Stimulated activated CD4-positive, alpha-beta T cell treated with anti-CD3 and anti-CD28 coated beads, Interleukin-15, amount 100 ng/mL, for 1 hour (primary cell): ENCODE measurements at regions not wholly inside any gene's neighbourhood (a gene's known extent, or its start where the extent isn't known, plus 50 kb on each side); places are given as distances from the start of the nearest gene placed in this dataset.
"Not testable (repeated sequence)": the region's sequence is repeated elsewhere in the genome, so short reads cannot be mapped to it uniquely, and the experiment has no call there.

Experiments
- DNase-seq, 2 donors: peaks; one replicate each; pipeline ENCODE4 v3.0.0-alpha.2; 2020; ENCODE audit warnings: low read depth in 1 of 2, low spot score in 1 of 2

GRCh38 chr15:20244792-20245191 lies 296.8 kb downstream of the GOLGA6L6 start:
- not testable (repeated sequence) for DNase-seq

- not testable (repeated sequence) for DNase-seq
Observed at GRCh38 chr15:20243486-20244240, 297.9 kb downstream of the GOLGA6L6 start.

- not testable (repeated sequence) for DNase-seq
Observed at GRCh38 chr15:20240366-20240917, 301.2 kb downstream of the GOLGA6L6 start.

- not testable (repeated sequence) for DNase-seq
Observed at GRCh38 chr15:20239186-20239585, 302.4 kb downstream of the GOLGA6L6 start.

- DNase-seq = not testable (repeated sequence)
Observed at GRCh38 chr15:20237256-20238020, 304.2 kb downstream of the GOLGA6L6 start.

GRCh38 chr15:20235728-20236127 lies 305.9 kb downstream of the GOLGA6L6 start:
- DNase-seq = not testable (repeated sequence)

- DNase-seq = not testable (repeated sequence)
Observed at GRCh38 chr15:20234006-20234540, 307.5 kb downstream of the GOLGA6L6 start.

- not testable (repeated sequence) for DNase-seq
Observed at GRCh38 chr15:20232457-20232856, 309.1 kb downstream of the GOLGA6L6 start.

GRCh38 chr15:20230656-20231055 lies 310.9 kb downstream of the GOLGA6L6 start:
- not testable (repeated sequence) for DNase-seq

GRCh38 chr15:20228791-20229190 lies 312.8 kb downstream of the GOLGA6L6 start:
- not testable (repeated sequence) for DNase-seq

- DNase-seq = not testable (repeated sequence)
Observed at GRCh38 chr15:20227119-20227853, 314.3 kb downstream of the GOLGA6L6 start.

GRCh38 chr15:20226531-20226930 lies 315.1 kb downstream of the GOLGA6L6 start:
- DNase-seq = not testable (repeated sequence)

GRCh38 chr15:20221063-20221462 lies 320.5 kb downstream of the GOLGA6L6 start:
- not testable (repeated sequence) for DNase-seq

GRCh38 chr15:20219171-20219570 lies 322.4 kb downstream of the GOLGA6L6 start:
- not testable (repeated sequence) for DNase-seq

GRCh38 chr15:20215700-20216099 lies 325.9 kb downstream of the GOLGA6L6 start:
- not testable (repeated sequence) for DNase-seq

GRCh38 chr15:20214101-20214500 lies 327.5 kb downstream of the GOLGA6L6 start:
- DNase-seq = not testable (repeated sequence)

- DNase-seq = not testable (repeated sequence)
Observed at GRCh38 chr15:20211508-20211907, 330.1 kb downstream of the GOLGA6L6 start.

GRCh38 chr15:20209973-20210372 lies 331.6 kb downstream of the GOLGA6L6 start:
- DNase-seq = not testable (repeated sequence)

- not testable (repeated sequence) for DNase-seq
Observed at GRCh38 chr15:20207607-20208006, 334.0 kb downstream of the GOLGA6L6 start.

- DNase-seq = not testable (repeated sequence)
Observed at GRCh38 chr15:20207198-20207597, 334.4 kb downstream of the GOLGA6L6 start.
